Astrocyte (in vitro differentiated cells and primary cell): ENCODE measurements at regions not wholly inside any gene's neighbourhood (a gene's known extent, or its start where the extent isn't known, plus 50 kb on each side); places are given as distances from the start of the nearest gene placed in this dataset.

Experiments
- CTCF ChIP-seq: IDR thresholded peaks from 2 replicates; pipeline ENCODE4 v1.5.1; 2011; ENCODE audit warnings: low read depth, mild to moderate bottlenecking, inconsistent platforms, low read length, moderate library complexity; ENCODE audit not compliant: insufficient read depth
- EZH2 ChIP-seq: IDR thresholded peaks from 2 replicates; pipeline ENCODE4 v1.6.1; 2012; ENCODE audit warnings: mild to moderate bottlenecking, low read length, inconsistent platforms; ENCODE audit not compliant: insufficient read depth

- TF ChIP-seq CTCF (no peak), EZH2 (no peak)
Observed at GRCh38 chr12:59980476-59980875, 384.6 kb downstream of the SLC16A7 start.
